Activated CD8-positive, alpha-beta T cell treated with anti-CD3 and anti-CD28 coated beads for 36 hours (primary cell): ENCODE measurements at regions not wholly inside any gene's neighbourhood (a gene's known extent, or its start where the extent isn't known, plus 50 kb on each side); places are given as distances from the start of the nearest gene placed in this dataset.

Source experiments
- ATAC-seq: fragments of 200-7000 bp; cut with Tn5 transposase; one replicate; pipeline ENCODE4 v1.10.0; 2021; ENCODE audit warnings: mild to moderate bottlenecking, moderate library complexity
- CTCF ChIA-PET: fragments of 350-600 bp; sonication (Branson Sonifier 250); formaldehyde crosslinking; loops from one replicate; lab custom pipeline; 2021; ENCODE audit warnings: antibody characterized with exemption; lab: Charles Lee
- POLR2A ChIA-PET: fragments of 350-600 bp; sonication (Branson Sonifier 250); formaldehyde crosslinking; loops from one replicate; lab custom pipeline; 2021; ENCODE audit warnings: antibody characterized with exemption; lab: Charles Lee
- DNase-seq: peaks from one replicate; pipeline ENCODE4 v3.0.0-alpha.2; 2020
- H3K27ac Mint-ChIP-seq: one replicate; pipeline ENCODE4 v1.8.0; 2021; ENCODE audit warnings: mild to moderate bottlenecking, mixed read lengths
- H3K27me3 Mint-ChIP-seq: one replicate; pipeline ENCODE4 v1.8.0; 2021; ENCODE audit warnings: mixed read lengths
- H3K36me3 Mint-ChIP-seq: one replicate; pipeline ENCODE4 v1.8.0; 2021; ENCODE audit warnings: low read depth, mixed read lengths
- H3K4me1 Mint-ChIP-seq: one replicate; pipeline ENCODE4 v1.8.0; 2021; ENCODE audit warnings: low read depth, mixed read lengths
- H3K4me3 Mint-ChIP-seq: one replicate; pipeline ENCODE4 v1.8.0; 2021; ENCODE audit warnings: mild to moderate bottlenecking, moderate library complexity, mixed read lengths
- H3K9me3 Mint-ChIP-seq: one replicate; pipeline ENCODE4 v1.8.0; 2021; ENCODE audit warnings: mixed read lengths
- CTCF ChIP-seq: fragments of 200-600 bp; IDR thresholded peaks from one replicate; pipeline ENCODE4 v1.8.0; 2022; ENCODE audit warnings: antibody characterized with exemption, mild to moderate bottlenecking
- intact Hi-C: fragments of 100-400 bp; cut with micrococcal nuclease; formaldehyde crosslinking; loops from one replicate; pipeline ENCODE4 v1.10.0; 2022

DNA sequence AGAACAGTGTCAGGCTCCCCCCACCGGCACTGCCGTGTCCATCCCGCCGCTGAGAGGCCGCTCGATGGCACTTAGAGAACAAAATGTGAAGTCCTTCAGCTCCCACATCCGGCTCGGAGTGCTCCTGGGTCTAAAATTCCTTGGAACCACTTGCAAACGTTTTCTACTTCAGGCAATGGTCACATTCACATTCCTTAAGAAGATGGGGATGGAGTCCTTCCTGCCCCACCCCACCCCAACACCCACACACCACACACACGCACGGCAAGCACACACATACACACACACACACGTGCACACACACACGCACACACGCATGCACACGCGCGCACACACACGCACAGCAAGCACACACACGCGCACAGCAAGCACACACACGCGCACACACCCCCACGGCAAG is 83.4 kb downstream of the SOX1 start:
- Mint-ChIP-seq H3K36me3 (no peaks in the 10 kb centered on the region), H3K4me3 (no peak overlapping the region), H3K4me1 (no peaks in the 10 kb centered on the region), H3K27me3 (peaks cover 3% of the 10 kb centered on the region), H3K9me3 (peaks cover 2% of the 10 kb centered on the region), H3K27ac (no peak overlapping the region)
- ChIA-PET CTCF (no interaction called here), POLR2A (no interaction called here)
- ATAC-seq: no peak
- no peak for DNase-seq
- TF ChIP-seq CTCF: no peak
- intact Hi-C loops: no loop called here

DNA sequence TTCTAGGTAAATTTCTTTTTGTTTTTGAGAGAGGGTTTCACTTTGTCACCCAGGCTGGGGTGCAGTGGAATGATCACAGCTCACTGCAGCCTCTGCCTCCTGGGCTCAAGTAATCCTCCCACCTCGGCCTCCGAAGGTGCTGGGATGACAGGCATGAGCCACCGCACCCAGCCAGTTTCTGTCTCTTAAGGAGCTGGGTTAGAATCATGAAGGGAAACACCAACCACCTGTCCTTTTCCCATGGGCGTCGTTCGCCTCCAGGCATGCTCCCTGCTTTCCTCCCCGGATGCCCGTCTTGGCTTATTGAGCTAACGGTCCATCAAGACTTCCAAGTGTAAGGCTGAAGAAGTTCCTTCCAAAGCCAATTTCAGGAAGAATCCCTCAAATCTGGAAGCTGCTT is 85.9 kb downstream of the SOX1 start:
- Mint-ChIP-seq H3K27me3 (peaks cover 3% of the 10 kb centered on the region), H3K9me3 (peaks cover 1% of the 10 kb centered on the region), H3K4me3 (no peak overlapping the region), H3K36me3 (no peaks in the 10 kb centered on the region), H3K27ac (no peak overlapping the region), H3K4me1 (no peaks in the 10 kb centered on the region)
- ChIA-PET POLR2A (no interaction called here), CTCF (no interaction called here)
- intact Hi-C loops: no loop called here
- TF ChIP-seq CTCF: no peak
- no peak for DNase-seq
- ATAC-seq: no peak

GRCh38 chr13:112153364-112153763 is 86.4 kb downstream of the SOX1 start:
- H3K9me3 Mint-ChIP-seq: peaks cover 2% of the 10 kb centered on the region
- ATAC-seq (no peak), DNase-seq (no peak)
- ChIA-PET POLR2A (no interaction called here), CTCF (no interaction called here)
- TF ChIP-seq CTCF: no peak
- H3K36me3 Mint-ChIP-seq: no peaks in the 10 kb centered on the region
- peaks cover 3% of the 10 kb centered on the region for H3K27me3 Mint-ChIP-seq
- H3K4me1 Mint-ChIP-seq: no peaks in the 10 kb centered on the region
- intact Hi-C loops: no loop called here
- H3K27ac Mint-ChIP-seq: no peak overlapping the region
- no peak overlapping the region for H3K4me3 Mint-ChIP-seq

GRCh38 chr13:112153846-112154245 is 86.9 kb downstream of the SOX1 start:
- Mint-ChIP-seq H3K4me1 (no peaks in the 10 kb centered on the region), H3K27ac (no peak overlapping the region), H3K27me3 (peaks cover 3% of the 10 kb centered on the region), H3K4me3 (no peak overlapping the region), H3K9me3 (peaks cover 2% of the 10 kb centered on the region), H3K36me3 (no peaks in the 10 kb centered on the region)
- ChIA-PET CTCF (no interaction called here), POLR2A (no interaction called here)
- intact Hi-C loops: no loop called here
- ATAC-seq: no peak
- no peak for DNase-seq
- TF ChIP-seq CTCF: no peak

GRCh38 chr13:112154301-112155060 is 87.5 kb downstream of the SOX1 start:
- intact Hi-C loops: no loop called here

More at GRCh38 chr13:112154301-112155060, 87.5 kb downstream of the SOX1 start:
- Mint-ChIP-seq H3K36me3 (no peaks in the 10 kb centered on the region), H3K27me3 (peaks cover 3% of the 10 kb centered on the region), H3K4me3 (no peak overlapping the region), H3K4me1 (no peaks in the 10 kb centered on the region), H3K9me3 (peaks cover 2% of the 10 kb centered on the region), H3K27ac (no peak overlapping the region)
- DNase-seq (no peak), ATAC-seq (no peak)
- ChIA-PET POLR2A (no interaction called here), CTCF (no interaction called here)
- TF ChIP-seq CTCF: no peak
